ENCODE measurements at regions not wholly inside any gene's neighbourhood (a gene's known extent, or its start where the extent isn't known, plus 50 kb on each side); places are given as distances from the start of the nearest gene placed in this dataset.

DNA sequence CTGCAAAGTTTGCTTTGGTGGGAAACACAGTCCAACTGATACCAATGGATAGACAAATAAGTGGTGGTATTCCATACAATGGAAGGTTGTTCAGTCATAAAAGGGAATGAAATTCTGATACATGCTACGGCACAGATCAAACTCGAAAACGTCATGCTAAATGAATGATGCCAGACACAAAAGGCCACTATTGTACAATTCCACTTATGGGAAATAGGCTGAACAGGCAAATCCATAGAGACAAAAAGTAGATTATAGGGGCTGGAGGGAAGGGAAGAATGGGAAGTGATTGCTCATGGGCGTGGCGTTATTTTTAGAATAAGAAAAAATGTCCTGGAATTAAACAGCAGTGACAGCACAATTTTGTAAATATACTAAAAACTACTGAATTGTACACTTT lies 66.0 kb upstream of the FOXK1 start:
- TF ChIP-seq POLR2AphosphoS5 (IDR thresholded peaks at IDR 0.05; ENCODE audit: low read depth) (no peak), EZH2phosphoT487 (IDR thresholded peaks at IDR 0.05; ENCODE audit: unreplicated experiment) (no peak), EZH2 (IDR thresholded peaks at IDR 0.05; ENCODE audit: low read depth, unreplicated experiment) (no peak), STAT1 (IDR thresholded peaks at IDR 0.05; ENCODE audit: unreplicated experiment) (no peak), CREB1 (CRISPR knock-in tag; IDR thresholded peaks at IDR 0.05; ENCODE audit: low read depth) (no peak), NANOG (IDR thresholded peaks at IDR 0.05; ENCODE audit: borderline replicate concordance) (no peak), JUNB (IDR thresholded peaks at IDR 0.05; ENCODE audit: unreplicated experiment) (no peak)
- TF ChIP-seq, protein P1, sequence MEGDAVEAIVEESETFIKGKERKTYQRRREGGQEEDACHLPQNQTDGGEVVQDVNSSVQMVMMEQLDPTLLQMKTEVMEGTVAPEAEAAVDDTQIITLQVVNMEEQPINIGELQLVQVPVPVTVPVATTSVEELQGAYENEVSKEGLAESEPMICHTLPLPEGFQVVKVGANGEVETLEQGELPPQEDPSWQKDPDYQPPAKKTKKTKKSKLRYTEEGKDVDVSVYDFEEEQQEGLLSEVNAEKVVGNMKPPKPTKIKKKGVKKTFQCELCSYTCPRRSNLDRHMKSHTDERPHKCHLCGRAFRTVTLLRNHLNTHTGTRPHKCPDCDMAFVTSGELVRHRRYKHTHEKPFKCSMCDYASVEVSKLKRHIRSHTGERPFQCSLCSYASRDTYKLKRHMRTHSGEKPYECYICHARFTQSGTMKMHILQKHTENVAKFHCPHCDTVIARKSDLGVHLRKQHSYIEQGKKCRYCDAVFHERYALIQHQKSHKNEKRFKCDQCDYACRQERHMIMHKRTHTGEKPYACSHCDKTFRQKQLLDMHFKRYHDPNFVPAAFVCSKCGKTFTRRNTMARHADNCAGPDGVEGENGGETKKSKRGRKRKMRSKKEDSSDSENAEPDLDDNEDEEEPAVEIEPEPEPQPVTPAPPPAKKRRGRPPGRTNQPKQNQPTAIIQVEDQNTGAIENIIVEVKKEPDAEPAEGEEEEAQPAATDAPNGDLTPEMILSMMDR (conservative IDR thresholded peaks at IDR 0.05; ENCODE audit: low read depth in 2 of 2) = no peak
- TF ChIP-seq, protein P2, sequence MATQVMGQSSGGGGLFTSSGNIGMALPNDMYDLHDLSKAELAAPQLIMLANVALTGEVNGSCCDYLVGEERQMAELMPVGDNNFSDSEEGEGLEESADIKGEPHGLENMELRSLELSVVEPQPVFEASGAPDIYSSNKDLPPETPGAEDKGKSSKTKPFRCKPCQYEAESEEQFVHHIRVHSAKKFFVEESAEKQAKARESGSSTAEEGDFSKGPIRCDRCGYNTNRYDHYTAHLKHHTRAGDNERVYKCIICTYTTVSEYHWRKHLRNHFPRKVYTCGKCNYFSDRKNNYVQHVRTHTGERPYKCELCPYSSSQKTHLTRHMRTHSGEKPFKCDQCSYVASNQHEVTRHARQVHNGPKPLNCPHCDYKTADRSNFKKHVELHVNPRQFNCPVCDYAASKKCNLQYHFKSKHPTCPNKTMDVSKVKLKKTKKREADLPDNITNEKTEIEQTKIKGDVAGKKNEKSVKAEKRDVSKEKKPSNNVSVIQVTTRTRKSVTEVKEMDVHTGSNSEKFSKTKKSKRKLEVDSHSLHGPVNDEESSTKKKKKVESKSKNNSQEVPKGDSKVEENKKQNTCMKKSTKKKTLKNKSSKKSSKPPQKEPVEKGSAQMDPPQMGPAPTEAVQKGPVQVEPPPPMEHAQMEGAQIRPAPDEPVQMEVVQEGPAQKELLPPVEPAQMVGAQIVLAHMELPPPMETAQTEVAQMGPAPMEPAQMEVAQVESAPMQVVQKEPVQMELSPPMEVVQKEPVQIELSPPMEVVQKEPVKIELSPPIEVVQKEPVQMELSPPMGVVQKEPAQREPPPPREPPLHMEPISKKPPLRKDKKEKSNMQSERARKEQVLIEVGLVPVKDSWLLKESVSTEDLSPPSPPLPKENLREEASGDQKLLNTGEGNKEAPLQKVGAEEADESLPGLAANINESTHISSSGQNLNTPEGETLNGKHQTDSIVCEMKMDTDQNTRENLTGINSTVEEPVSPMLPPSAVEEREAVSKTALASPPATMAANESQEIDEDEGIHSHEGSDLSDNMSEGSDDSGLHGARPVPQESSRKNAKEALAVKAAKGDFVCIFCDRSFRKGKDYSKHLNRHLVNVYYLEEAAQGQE (IDR thresholded peaks at IDR 0.05; ENCODE audit: unreplicated experiment) = no peak
